Choroid plexus epithelial cell (primary cell): ENCODE measurements at regions not wholly inside any gene's neighbourhood (a gene's known extent, or its start where the extent isn't known, plus 50 kb on each side); places are given as distances from the start of the nearest gene placed in this dataset.
"Not testable (repeated sequence)": the region's sequence is repeated elsewhere in the genome, so short reads cannot be mapped to it uniquely, and the experiment has no call there.

Source experiments
- DNase-seq: peaks from one replicate; pipeline ENCODE4 v3.0.0-alpha.2; 2010; ENCODE audit warnings: low read depth
- H3K4me3 ChIP-seq: 2 replicates; pipeline ENCODE4 v1.5.1; 2011; ENCODE audit warnings: low read depth, mild to moderate bottlenecking, control low read depth, low read length, moderate library complexity
- CTCF ChIP-seq: conservative IDR thresholded peaks from 2 replicates; pipeline ENCODE4 v1.5.1; 2011; ENCODE audit warnings: low read depth, mild to moderate bottlenecking, control low read depth, inconsistent platforms, low read length, moderate library complexity

GRCh38 chr11:82507288-82507687 is 226.4 kb downstream of the FAM181B start:
- no peak for DNase-seq
- TF ChIP-seq CTCF: no peak
- H3K4me3 ChIP-seq: no peak overlapping the region

DNA sequence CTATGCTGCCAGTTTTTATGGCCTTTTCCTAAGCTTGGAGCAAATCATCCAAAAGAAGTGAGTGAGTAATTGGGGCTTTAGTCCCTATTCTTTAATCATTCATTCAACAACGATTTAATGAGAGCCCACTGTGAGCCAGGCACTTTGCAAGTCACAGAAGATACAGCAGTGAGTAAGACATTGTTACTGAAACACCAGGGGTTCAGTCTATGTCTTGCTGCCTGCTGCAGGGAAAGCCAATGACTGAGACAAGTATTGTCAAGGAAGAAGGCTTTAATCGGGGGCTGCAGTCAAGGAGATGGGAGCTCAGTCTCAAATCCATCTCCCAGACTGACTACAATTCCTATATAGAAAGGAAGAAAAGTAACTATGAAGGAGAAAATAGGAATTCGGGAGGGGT is 228.3 kb downstream of the FAM181B start:
- DNase-seq: no peak
- H3K4me3 ChIP-seq: no peak overlapping the region
- TF ChIP-seq CTCF: no peak

DNA sequence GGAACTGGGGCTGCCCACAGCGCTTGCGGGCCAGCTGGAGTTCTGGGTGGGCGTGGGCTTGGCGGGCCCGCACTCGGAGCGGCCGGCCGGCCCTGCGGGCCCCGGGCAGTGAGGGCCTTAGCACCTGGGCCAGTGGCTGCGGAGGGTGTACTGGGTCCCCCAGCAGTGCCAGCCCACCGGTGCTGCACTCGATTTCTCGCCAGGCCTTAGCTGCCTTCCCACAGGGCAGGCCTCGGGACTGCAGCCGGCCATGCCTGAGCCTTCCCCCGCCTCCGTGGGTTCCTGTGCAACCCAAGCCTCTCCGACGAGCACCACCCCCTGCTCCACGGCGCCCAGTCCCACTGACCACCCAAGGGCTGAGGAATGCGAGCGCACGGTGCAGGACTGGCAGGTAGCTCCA is 232.5 kb downstream of the FAM181B start:
- DNase-seq, H3K4me3 ChIP-seq: not testable (repeated sequence)

- TF ChIP-seq CTCF: no peak
- H3K4me3 ChIP-seq: no peak overlapping the region
- DNase-seq: no peak
Measured at GRCh38 chr11:82494988-82495432, 238.7 kb downstream of the FAM181B start.

- DNase-seq: no peak
- no peak for TF ChIP-seq CTCF
- H3K4me3 ChIP-seq: no peak overlapping the region
Measured at GRCh38 chr11:82474876-82475275, 258.8 kb downstream of the FAM181B start.

DNA sequence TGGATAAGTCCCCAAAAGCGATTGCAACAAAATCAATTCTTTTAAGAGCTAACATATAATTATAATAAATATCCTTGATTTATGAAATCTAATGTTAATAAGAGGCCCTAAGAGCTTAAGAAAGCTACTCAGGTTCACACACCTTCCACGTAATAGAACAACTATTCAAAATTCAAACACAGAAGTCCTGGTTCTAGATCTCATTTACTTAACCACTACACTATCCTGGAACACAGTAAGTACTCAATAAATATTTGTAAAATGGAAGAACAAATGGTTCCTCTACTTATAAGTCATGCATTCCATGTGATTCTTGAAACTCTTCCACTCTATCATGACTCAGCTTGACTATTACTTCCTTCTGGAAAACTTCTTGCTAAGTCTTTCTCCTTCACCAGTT is 268.2 kb downstream of the FAM181B start:
- no peak overlapping the region for H3K4me3 ChIP-seq
- TF ChIP-seq CTCF: no peak
- no peak for DNase-seq

DNA sequence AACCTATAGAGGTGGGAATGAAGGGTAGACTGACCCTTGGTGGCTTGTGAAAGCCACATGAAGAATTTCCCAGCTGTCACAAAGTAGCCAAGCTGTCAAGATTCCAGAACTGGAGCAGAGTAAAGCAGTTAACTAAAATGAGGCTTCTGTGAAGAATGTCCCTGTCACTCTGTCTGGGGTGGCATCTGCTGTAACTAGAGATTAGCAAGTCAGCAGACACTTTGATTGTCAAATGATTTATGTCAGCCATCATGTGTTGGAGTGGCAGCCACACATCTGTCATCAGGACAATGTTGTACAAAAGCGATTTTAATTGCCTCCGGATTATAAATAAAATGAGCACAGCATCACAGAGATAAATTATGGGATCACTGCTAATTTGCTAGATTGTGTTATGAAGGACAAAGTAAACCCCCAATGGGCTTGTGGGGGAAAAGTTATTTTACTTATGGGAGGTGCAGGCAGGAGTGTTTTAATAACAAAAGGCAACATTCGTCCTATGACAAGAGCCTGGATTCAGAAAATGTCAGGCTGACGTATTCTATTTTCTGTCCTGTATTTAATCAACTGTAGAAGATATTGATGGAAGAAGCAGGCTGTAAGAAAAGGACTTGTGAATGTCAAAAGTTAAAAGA is 270.9 kb downstream of the FAM181B start:
- no peak overlapping the region for H3K4me3 ChIP-seq
- TF ChIP-seq CTCF: no peak
- no peak for DNase-seq
